GM12891 (cell line): ENCODE measurements at regions not wholly inside any gene's neighbourhood (a gene's known extent, or its start where the extent isn't known, plus 50 kb on each side); places are given as distances from the start of the nearest gene placed in this dataset.

Experiments
- PAX5 ChIP-seq: IDR thresholded peaks from 2 replicates; pipeline ENCODE4 v1.6.1; 2011; ENCODE audit warnings: low read length, moderate library complexity, mild to moderate bottlenecking; ENCODE audit not compliant: insufficient read depth, severe bottlenecking
- POLR2A ChIP-seq: IDR thresholded peaks from 2 replicates; pipeline ENCODE4 v1.6.1; 2011; ENCODE audit warnings: low read depth, low read length, control low read depth
- POLR2AphosphoS5 ChIP-seq: IDR thresholded peaks from 2 replicates; pipeline ENCODE4 v1.6.1; 2011; ENCODE audit warnings: low read depth, low read length, control low read depth
- SPI1 ChIP-seq: IDR thresholded peaks from 2 replicates; pipeline ENCODE4 v1.6.1; 2011; ENCODE audit warnings: low read depth, low read length, control low read depth
- TAF1 ChIP-seq: IDR thresholded peaks from 2 replicates; pipeline ENCODE4 v1.6.1; 2011; ENCODE audit warnings: low read depth, low read length, control low read depth

GRCh38 chr22:22821340-22821739 is 66.3 kb upstream of the IGLL5 start:
- TF ChIP-seq POLR2AphosphoS5, result no peak
- TF ChIP-seq POLR2A, result no peak
- TF ChIP-seq SPI1, result no peak
- TF ChIP-seq TAF1, result no peak
- no peak for TF ChIP-seq PAX5
